Nephron progenitor cell (in vitro differentiated cells): ENCODE measurements at regions not wholly inside any gene's neighbourhood (a gene's known extent, or its start where the extent isn't known, plus 50 kb on each side); places are given as distances from the start of the nearest gene placed in this dataset.

ENCODE experiments used
- DNase-seq: peaks from one replicate; pipeline ENCODE4 v3.0.0; 2021
- H3K27ac Mint-ChIP-seq: 2 replicates; pipeline ENCODE4 v1.8.0; 2021; ENCODE audit warnings: mild to moderate bottlenecking, moderate library complexity, mixed read lengths
- H3K27me3 Mint-ChIP-seq: 2 replicates; pipeline ENCODE4 v1.8.0; 2021; ENCODE audit warnings: mild to moderate bottlenecking, low read depth, mixed read lengths; ENCODE audit not compliant: poor library complexity
- H3K36me3 Mint-ChIP-seq: 2 replicates; pipeline ENCODE4 v1.8.0; 2021; ENCODE audit warnings: low read depth, mixed read lengths
- H3K4me1 Mint-ChIP-seq: 2 replicates; pipeline ENCODE4 v1.8.0; 2021; ENCODE audit warnings: mixed read lengths
- H3K4me3 Mint-ChIP-seq: 2 replicates; pipeline ENCODE4 v1.8.0; 2021; ENCODE audit warnings: mild to moderate bottlenecking, moderate library complexity, mixed read lengths
- H3K9me3 Mint-ChIP-seq: 2 replicates; pipeline ENCODE4 v1.8.0; 2021; ENCODE audit warnings: mild to moderate bottlenecking, moderate library complexity, mixed read lengths
- TF ChIP-seq, protein P1 (sequence below): fragments of 200-600 bp; sonication (generic); IDR thresholded peaks from 2 replicates; pipeline ENCODE4 v1.5.0; 2021; ENCODE audit warnings: antibody characterized with exemption

DNA sequence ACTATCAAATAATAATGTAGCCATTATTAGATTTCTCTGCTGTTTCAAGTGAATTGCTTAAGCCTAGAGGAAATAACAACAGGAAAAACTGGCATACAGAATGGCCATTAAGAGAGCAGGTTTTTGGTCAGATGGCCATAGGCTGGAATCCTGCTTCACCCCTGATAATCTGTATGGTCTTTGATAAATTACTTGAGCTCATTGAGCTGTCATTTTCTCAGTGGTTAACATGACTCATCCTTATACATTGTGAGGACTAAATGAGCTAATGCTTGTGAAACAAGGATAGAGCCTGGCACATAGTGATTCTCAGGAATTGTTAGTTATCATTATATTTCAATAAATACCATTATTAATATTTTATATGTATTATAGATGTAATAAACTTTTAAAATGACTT is 516.5 kb downstream of the KIF4B start:
- Mint-ChIP-seq H3K4me3 (no peak overlapping the region), H3K27me3 (no peaks in the 10 kb centered on the region), H3K27ac (no peak overlapping the region), H3K36me3 (no peaks in the 10 kb centered on the region), H3K4me1 (peaks cover 5% of the 10 kb centered on the region), H3K9me3 (no peaks in the 10 kb centered on the region)
- TF ChIP-seq, protein P1, sequence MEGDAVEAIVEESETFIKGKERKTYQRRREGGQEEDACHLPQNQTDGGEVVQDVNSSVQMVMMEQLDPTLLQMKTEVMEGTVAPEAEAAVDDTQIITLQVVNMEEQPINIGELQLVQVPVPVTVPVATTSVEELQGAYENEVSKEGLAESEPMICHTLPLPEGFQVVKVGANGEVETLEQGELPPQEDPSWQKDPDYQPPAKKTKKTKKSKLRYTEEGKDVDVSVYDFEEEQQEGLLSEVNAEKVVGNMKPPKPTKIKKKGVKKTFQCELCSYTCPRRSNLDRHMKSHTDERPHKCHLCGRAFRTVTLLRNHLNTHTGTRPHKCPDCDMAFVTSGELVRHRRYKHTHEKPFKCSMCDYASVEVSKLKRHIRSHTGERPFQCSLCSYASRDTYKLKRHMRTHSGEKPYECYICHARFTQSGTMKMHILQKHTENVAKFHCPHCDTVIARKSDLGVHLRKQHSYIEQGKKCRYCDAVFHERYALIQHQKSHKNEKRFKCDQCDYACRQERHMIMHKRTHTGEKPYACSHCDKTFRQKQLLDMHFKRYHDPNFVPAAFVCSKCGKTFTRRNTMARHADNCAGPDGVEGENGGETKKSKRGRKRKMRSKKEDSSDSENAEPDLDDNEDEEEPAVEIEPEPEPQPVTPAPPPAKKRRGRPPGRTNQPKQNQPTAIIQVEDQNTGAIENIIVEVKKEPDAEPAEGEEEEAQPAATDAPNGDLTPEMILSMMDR, result no peak
- no peak for DNase-seq

DNA sequence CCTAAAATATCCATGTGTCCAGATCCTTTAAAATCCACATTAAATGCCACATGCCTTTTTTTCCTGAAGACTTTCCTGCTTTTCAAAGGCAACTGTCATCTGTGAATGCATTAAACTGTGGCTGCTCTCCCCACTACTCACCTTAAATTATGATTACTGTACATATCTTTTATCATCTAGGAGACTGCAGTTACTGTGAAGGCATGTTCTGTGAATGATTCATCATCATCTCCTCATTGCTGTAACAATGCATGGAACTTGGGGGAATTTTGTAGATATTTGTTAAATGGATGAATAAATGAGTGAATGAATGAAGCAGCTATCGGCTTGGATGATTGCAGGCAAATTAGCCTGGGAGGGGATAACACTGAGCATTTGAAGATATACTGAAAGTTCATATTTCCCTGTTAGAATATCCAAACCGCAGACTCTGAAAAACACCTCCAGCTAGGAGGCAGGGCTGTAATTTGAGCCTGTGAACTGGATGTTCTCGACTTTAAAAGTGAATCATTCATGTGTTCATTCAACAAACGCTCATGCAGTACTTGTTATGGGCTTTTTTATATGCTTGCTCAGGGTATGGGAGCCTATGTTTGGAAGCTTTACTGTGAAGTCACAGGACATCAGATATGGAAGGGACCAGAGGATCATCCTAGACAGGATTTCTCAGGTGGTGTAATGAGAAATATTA is 519.2 kb downstream of the KIF4B start:
- Mint-ChIP-seq H3K27ac (no peak overlapping the region), H3K27me3 (no peaks in the 10 kb centered on the region), H3K36me3 (no peaks in the 10 kb centered on the region), H3K9me3 (no peaks in the 10 kb centered on the region), H3K4me3 (no peak overlapping the region), H3K4me1 (peaks cover 5% of the 10 kb centered on the region)
- DNase-seq, result no peak
- TF ChIP-seq, protein P1, result no peak

DNA sequence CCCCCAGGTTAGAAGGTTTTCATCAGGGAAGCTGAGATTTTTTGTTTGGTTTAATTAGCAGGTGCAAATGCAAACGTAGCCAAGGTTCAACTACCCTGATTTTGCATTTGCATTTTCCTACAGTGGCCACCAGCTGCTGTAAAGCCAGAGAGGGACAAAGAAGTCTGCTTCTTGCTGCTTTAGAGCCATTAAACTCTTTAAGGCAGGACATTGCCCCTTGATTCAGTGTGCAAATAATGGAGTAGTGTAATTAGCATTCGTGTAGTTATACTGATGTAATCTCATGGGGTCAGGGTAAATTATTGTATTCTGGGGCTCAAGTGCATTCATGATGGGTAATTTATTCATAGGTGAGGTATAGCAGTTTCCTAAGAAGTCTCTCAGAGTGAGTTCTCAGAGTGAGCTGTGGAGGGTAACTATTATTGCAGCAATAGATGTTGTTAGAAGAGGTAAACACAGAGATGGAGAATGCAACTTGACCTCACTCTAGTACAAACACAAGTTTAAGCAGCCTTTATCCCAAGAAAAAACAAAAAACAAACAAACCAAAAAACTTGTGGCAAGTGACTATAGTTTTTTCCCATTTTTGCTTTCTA is 526.5 kb downstream of the KIF4B start:
- H3K27ac Mint-ChIP-seq, result no peak overlapping the region
- H3K36me3 Mint-ChIP-seq, result no peaks in the 10 kb centered on the region
- H3K27me3 Mint-ChIP-seq, result no peaks in the 10 kb centered on the region
- DNase-seq, result no peak
- TF ChIP-seq, protein P1, result no peak
- H3K4me3 Mint-ChIP-seq, result no peak overlapping the region
- no peaks in the 10 kb centered on the region for H3K9me3 Mint-ChIP-seq
- no peaks in the 10 kb centered on the region for H3K4me1 Mint-ChIP-seq

DNA sequence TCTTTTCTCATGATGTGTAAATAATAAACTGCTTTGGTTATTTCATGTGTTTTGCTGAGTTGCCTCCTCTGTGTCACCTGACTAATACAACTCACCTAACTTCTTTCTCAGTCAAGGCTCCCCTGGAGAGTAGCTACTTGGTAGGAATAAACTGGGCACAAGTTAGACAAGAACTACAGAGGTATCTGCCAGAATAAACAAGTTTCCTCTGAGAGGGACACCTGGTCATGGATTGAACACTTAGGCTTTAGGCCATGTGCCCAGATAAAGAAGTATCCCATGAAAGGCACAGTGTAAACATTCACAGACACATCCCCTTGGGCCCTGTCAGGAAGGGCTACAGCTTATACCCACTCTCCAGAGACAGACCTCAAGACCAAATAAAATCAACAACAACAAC is 532.5 kb downstream of the KIF4B start:
- Mint-ChIP-seq H3K36me3 (no peaks in the 10 kb centered on the region), H3K27me3 (no peaks in the 10 kb centered on the region), H3K4me1 (no peaks in the 10 kb centered on the region), H3K27ac (no peak overlapping the region), H3K4me3 (no peak overlapping the region), H3K9me3 (peaks cover 14% of the 10 kb centered on the region)
- DNase-seq, result no peak
- TF ChIP-seq, protein P1, result no peak

DNA sequence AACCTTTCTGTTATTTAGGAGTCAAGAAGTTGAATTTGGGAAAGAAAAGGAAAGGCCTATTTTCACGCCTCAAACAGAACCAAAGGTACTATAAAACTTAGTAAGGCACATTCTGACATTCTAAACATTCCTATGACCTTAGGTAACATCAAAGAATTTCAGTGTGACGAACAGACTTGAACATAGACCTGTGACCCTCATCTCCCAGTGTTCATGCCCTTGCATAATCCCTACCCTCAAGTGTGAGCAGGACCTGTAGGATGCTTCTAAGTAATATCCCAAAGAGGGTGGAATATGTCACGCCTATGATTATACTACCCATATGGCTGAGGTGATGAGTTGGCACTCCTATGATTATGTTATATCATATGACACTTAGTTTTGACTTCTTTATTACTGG is 540.9 kb downstream of the KIF4B start:
- no peak for DNase-seq
- Mint-ChIP-seq H3K4me1 (no peaks in the 10 kb centered on the region), H3K9me3 (peaks cover 12% of the 10 kb centered on the region), H3K36me3 (no peaks in the 10 kb centered on the region), H3K4me3 (no peak overlapping the region), H3K27ac (no peak overlapping the region), H3K27me3 (peaks cover 3% of the 10 kb centered on the region)
- TF ChIP-seq, protein P1, result no peak

DNA sequence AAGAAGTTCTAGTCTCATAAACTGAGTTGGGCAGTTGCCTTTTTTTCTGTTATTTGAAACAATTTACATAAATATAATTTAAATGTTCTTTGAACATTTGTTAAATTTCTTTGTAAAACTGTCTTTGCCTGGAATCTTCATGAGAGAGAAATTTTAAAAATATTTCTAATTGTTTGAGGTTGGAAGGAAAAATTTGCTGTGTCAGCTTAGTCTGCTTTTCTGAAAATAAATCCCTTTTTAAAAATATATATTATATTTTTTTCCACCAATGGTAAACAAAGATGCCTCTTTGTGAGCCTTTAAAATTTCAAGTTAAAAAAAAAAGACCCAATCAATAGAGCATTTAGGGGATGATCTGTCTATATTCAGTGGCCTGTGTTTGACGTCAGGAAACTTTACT is 542.7 kb downstream of the KIF4B start:
- no peaks in the 10 kb centered on the region for H3K4me1 Mint-ChIP-seq
- no peaks in the 10 kb centered on the region for H3K36me3 Mint-ChIP-seq
- TF ChIP-seq, protein P1, result no peak

More for the DNA sequence above, 542.7 kb downstream of the KIF4B start:
- DNase-seq, result no peak
- no peak overlapping the region for H3K27ac Mint-ChIP-seq
- H3K9me3 Mint-ChIP-seq, result no peaks in the 10 kb centered on the region
- peaks cover 3% of the 10 kb centered on the region for H3K27me3 Mint-ChIP-seq
- H3K4me3 Mint-ChIP-seq, result no peak overlapping the region
